ENCODE measurements at regions not wholly inside any gene's neighbourhood (a gene's known extent, or its start where the extent isn't known, plus 50 kb on each side); places are given as distances from the start of the nearest gene placed in this dataset.
"Not testable (repeated sequence)": the region's sequence is repeated elsewhere in the genome, so short reads cannot be mapped to it uniquely, and the experiment has no call there.

DNA sequence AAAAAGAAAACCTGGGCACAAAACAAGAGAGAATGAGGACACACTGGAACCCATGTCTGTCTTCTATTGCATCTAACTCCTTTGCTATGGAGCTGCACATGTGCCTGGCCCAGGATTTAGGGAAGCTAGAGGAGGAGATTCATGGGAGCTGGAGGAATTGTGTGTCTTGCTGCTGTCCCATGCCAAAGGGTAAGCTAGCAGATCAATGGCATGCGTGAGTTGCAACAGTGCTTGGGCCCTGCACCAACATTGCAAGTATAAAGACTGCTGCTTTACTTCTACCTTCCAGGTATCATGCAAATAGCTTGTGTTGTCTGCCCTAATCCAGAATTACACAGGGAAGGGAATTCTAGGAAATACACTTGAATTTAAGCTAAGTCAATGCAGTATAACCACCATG lies 196.4 kb upstream of the IGF1 start:
- Histone ChIP-seq H3K4me1 (ENCODE audit: low read depth) (no peaks in the 10 kb centered on the region), H3K9me3 (peaks cover 19% of the 10 kb centered on the region), H3K4me3 (no peak overlapping the region), H3K36me3 (ENCODE audit: low read depth) (no peaks in the 10 kb centered on the region)
- TF ChIP-seq, protein P1, sequence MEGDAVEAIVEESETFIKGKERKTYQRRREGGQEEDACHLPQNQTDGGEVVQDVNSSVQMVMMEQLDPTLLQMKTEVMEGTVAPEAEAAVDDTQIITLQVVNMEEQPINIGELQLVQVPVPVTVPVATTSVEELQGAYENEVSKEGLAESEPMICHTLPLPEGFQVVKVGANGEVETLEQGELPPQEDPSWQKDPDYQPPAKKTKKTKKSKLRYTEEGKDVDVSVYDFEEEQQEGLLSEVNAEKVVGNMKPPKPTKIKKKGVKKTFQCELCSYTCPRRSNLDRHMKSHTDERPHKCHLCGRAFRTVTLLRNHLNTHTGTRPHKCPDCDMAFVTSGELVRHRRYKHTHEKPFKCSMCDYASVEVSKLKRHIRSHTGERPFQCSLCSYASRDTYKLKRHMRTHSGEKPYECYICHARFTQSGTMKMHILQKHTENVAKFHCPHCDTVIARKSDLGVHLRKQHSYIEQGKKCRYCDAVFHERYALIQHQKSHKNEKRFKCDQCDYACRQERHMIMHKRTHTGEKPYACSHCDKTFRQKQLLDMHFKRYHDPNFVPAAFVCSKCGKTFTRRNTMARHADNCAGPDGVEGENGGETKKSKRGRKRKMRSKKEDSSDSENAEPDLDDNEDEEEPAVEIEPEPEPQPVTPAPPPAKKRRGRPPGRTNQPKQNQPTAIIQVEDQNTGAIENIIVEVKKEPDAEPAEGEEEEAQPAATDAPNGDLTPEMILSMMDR (IDR thresholded peaks at IDR 0.05) = no peak
- DNase-seq (no peak), ATAC-seq (no peak)
- intact Hi-C loops (cut with DNase I, micrococcal nuclease) = no loop called here

DNA sequence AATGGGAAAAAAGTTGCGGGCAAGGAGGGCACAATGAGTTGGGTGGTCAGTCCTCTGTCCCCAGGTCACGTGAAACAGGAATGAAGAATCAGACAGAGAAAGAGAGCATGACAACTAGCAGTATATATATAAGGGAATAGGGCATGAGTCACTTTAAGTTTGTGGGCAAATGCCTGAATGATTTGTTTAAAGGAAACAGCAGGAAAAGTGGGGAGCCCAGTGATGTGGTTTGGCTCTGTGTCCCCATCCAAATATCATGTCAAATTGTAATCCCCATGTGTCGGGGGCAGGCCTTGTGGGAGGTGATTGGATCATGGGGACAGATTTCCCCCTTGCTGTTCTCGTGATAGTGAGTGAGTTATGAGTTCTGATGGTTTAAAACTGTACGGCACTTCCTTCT lies 195.3 kb upstream of the IGF1 start:
- Histone ChIP-seq H3K4me3 (no peak overlapping the region), H3K9me3 (peaks cover 19% of the 10 kb centered on the region), H3K4me1 (ENCODE audit: low read depth) (no peaks in the 10 kb centered on the region), H3K36me3 (ENCODE audit: low read depth) (no peaks in the 10 kb centered on the region)
- TF ChIP-seq, protein P1 (IDR thresholded peaks at IDR 0.05) = no peak
- DNase-seq = no peak
- intact Hi-C loops (cut with DNase I, micrococcal nuclease) = no loop called here
- no peak for ATAC-seq

DNA sequence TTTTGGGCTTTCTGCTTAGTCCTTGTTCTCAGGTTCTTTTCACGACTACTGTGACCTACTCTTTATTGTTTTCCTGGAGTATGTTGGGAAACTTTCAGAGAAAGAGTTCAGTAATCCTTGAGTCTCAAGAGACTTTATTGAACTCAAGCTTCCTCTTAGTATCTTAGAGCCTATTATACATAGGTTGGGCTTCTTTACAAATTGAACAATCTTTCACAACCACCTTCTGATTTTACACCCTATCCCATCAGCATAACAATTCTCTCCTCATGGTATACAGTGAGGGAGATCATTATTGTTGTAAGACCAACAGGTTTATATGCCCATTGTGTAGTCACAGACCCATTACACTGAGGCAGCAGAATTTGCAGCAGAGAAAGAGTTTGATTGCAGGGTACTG lies 193.2 kb upstream of the IGF1 start:
- Histone ChIP-seq H3K4me1 (ENCODE audit: low read depth) (no peaks in the 10 kb centered on the region), H3K4me3 (no peak overlapping the region), H3K36me3 (ENCODE audit: low read depth) (no peaks in the 10 kb centered on the region), H3K9me3 (peaks cover 19% of the 10 kb centered on the region)
- TF ChIP-seq, protein P1 (IDR thresholded peaks at IDR 0.05) = no peak
- ATAC-seq (no peak), DNase-seq (no peak)
- intact Hi-C loops (cut with DNase I, micrococcal nuclease) = no loop called here

DNA sequence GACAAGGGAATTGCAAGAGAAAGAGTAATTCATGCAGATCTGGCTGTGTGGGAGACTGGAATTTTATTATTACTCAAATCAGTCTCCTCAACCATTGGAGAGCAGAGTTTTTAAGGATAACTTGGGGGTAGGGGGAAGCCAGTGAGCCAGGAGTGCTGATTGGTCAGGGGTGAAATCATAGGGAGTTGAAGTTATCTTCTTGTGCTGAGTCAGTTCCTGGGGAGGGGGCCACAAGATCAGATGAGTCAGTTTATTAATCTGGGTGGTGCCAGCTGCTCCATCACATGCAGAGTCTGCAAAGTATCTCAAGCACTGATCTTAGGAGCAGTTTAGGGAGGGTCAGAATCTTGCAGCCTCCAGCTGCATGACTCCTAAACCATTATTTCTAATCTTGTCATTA lies 191.8 kb upstream of the IGF1 start:
- H3K9me3 ChIP-seq = peaks cover 19% of the 10 kb centered on the region
- DNase-seq; intact Hi-C loops (cut with DNase I, micrococcal nuclease); H3K4me3 ChIP-seq; H3K36me3 ChIP-seq (ENCODE audit: low read depth); ATAC-seq; H3K4me1 ChIP-seq (ENCODE audit: low read depth): not testable (repeated sequence)

DNA sequence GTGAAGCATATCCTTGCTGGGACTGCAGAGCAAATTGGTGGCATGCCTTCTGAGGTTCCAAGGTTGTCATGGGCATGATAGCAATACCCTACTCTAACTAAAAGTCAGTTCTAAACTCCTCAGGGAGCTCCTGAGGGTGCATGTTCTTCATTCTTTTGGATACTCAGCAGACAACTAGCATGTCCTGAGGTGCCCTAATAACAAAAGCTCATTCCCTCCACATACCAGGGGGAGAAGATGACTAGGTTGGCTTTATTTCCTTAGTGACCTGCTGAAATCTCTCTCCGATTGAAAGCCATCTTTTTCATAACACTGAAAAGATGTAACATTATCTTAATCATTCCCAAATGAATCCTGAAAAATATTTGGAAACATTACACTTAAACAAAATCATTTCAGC lies 188.7 kb upstream of the IGF1 start:
- ATAC-seq (no peak), DNase-seq (no peak)
- no peaks in the 10 kb centered on the region for H3K4me1 ChIP-seq (ENCODE audit: low read depth)
- no peaks in the 10 kb centered on the region for H3K36me3 ChIP-seq (ENCODE audit: low read depth)
- intact Hi-C loops (cut with DNase I, micrococcal nuclease) = no loop called here
- peaks cover 16% of the 10 kb centered on the region for H3K9me3 ChIP-seq
- H3K4me3 ChIP-seq = no peak overlapping the region
- TF ChIP-seq, protein P1 (IDR thresholded peaks at IDR 0.05) = no peak

DNA sequence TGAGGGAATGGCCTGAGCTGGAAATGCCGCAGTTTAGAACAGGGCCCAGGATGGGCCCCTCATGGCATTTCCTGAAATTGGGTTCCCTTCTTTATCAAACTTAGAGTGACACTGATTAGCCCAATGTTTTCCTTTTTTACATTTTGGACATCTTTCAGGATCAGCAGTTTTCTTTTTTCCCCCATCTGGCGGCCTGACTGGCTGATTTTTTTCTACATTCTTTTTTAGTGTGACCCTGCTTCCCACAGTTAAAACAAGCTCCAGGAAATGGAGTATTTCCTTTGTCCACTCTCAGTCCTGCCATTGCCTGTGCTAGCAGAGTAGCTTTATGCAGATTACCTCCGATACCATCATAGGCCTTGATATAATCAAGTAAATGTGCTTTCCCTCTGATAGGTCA lies 185.8 kb upstream of the IGF1 start:
- H3K4me1 ChIP-seq (ENCODE audit: low read depth); H3K4me3 ChIP-seq; H3K9me3 ChIP-seq; H3K36me3 ChIP-seq (ENCODE audit: low read depth); DNase-seq; intact Hi-C loops (cut with DNase I, micrococcal nuclease); ATAC-seq: not testable (repeated sequence)

DNA sequence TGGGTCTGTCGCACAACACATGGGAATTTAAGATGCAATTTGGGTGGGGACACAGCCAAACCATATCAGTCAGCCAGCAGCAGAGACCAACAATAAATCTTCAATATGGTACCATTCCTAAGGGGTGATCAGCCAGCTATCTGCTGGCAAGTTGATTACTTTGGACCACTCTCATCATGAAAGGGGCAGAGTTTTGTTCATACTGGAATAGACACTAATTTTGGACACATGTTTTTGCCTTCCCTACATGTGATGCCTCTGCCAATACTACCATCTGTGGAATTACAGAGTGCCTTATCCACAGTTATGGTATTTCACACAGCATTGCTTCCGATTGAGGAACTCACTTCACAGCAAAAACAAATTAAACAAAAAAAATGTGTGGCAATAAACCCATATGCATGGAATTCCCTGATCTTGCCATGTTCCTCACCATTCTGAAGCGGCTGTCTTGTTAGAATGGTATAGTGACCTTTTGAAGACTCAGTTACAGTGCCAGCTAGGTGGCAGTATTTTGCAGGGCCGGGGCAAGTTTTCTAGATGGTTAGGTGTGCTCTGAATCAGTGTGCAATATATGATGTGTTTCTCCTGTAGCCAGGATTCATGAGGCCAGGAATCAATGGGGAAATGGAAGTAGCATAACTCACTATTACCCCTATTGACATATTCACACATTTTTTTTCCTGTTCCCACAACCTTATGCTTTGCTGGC lies 179.0 kb upstream of the IGF1 start:
- Histone ChIP-seq H3K4me3 (no peak overlapping the region), H3K9me3 (peaks cover 16% of the 10 kb centered on the region), H3K36me3 (ENCODE audit: low read depth) (no peaks in the 10 kb centered on the region), H3K4me1 (ENCODE audit: low read depth) (no peaks in the 10 kb centered on the region)
- TF ChIP-seq, protein P1 (IDR thresholded peaks at IDR 0.05) = no peak
- no peak for DNase-seq
- intact Hi-C loops (cut with DNase I, micrococcal nuclease) = no loop called here
- ATAC-seq = no peak

Data from mucosa of descending colon (tissue), 3 donors.